ENCODE measurements at regions not wholly inside any gene's neighbourhood (a gene's known extent, or its start where the extent isn't known, plus 50 kb on each side); places are given as distances from the start of the nearest gene placed in this dataset.

GRCh38 chr2:136486115-136486514 is 279.2 kb upstream of the THSD7B start:
- no peaks in the 10 kb centered on the region for H3K4me1 Mint-ChIP-seq
- H3K27ac Mint-ChIP-seq, result no peak overlapping the region
- no peaks in the 10 kb centered on the region for H3K4me1 ChIP-seq (ENCODE audit: insufficient read depth, low read length)
- no peak overlapping the region for H3K27ac ChIP-seq (ENCODE audit: low read depth, low read length)
- no peaks in the 10 kb centered on the region for H3K36me3 Mint-ChIP-seq
- ChIA-PET POLR2A (no interaction called here), CTCF (no interaction called here)
- no peak for DNase-seq
- H3K9me3 ChIP-seq (ENCODE audit: low read length), result no peaks in the 10 kb centered on the region
- peaks cover 0 to 5% (median 0%) of the 10 kb centered on the region in 5 donors for H3K9me3 Mint-ChIP-seq
- H3K27me3 ChIP-seq (ENCODE audit: insufficient read depth, low read length, poor library complexity, severe bottlenecking), result no peaks in the 10 kb centered on the region
- H3K27me3 Mint-ChIP-seq, result peaks cover 1 to 12% of the 10 kb centered on the region in 2 donors
- no peak overlapping the region for H3K4me3 Mint-ChIP-seq
- no peak overlapping the region for H3K4me3 ChIP-seq (ENCODE audit: low read length)
- no peaks in the 10 kb centered on the region for H3K36me3 ChIP-seq (ENCODE audit: insufficient read depth, low read length)

- Histone ChIP-seq H3K4me1 (ENCODE audit: insufficient read depth, low read length) (no peaks in the 10 kb centered on the region), H3K4me3 (ENCODE audit: low read length) (no peak overlapping the region), H3K9me3 (ENCODE audit: low read length) (no peaks in the 10 kb centered on the region), H3K27me3 (ENCODE audit: insufficient read depth, low read length, poor library complexity, severe bottlenecking) (no peaks in the 10 kb centered on the region), H3K27ac (ENCODE audit: low read depth, low read length) (no peak overlapping the region), H3K36me3 (ENCODE audit: insufficient read depth, low read length) (no peaks in the 10 kb centered on the region)
- H3K9me3 Mint-ChIP-seq, result peaks cover 8 to 14% (median 12%) of the 10 kb centered on the region in 5 donors
- no peak overlapping the region for H3K27ac Mint-ChIP-seq
- POLR2A ChIA-PET, result no interaction called here
- H3K27me3 Mint-ChIP-seq, result peaks cover 3 to 12% of the 10 kb centered on the region in 2 donors
- H3K36me3 Mint-ChIP-seq, result peaks cover 0 to 5% (median 0%) of the 10 kb centered on the region in 3 donors
- no peak for DNase-seq
- H3K4me3 Mint-ChIP-seq, result no peak overlapping the region
- CTCF ChIA-PET, result no interaction called here
- no peaks in the 10 kb centered on the region for H3K4me1 Mint-ChIP-seq
These were observed 282.4 kb upstream of the THSD7B start for GRCh38 chr2:136482966-136483365.

- CTCF ChIA-PET, result no interaction called here
- Histone ChIP-seq H3K9me3 (ENCODE audit: low read length) (no peaks in the 10 kb centered on the region), H3K36me3 (ENCODE audit: insufficient read depth, low read length) (no peaks in the 10 kb centered on the region), H3K4me1 (ENCODE audit: insufficient read depth, low read length) (no peaks in the 10 kb centered on the region), H3K4me3 (ENCODE audit: low read length) (no peak overlapping the region), H3K27ac (ENCODE audit: low read depth, low read length) (no peak overlapping the region), H3K27me3 (ENCODE audit: insufficient read depth, low read length, poor library complexity, severe bottlenecking) (no peaks in the 10 kb centered on the region)
- Mint-ChIP-seq H3K27me3 (peaks cover 3 to 11% of the 10 kb centered on the region in 2 donors), H3K9me3 (peaks cover 14 to 17% (median 16%) of the 10 kb centered on the region in 5 donors), H3K4me1 (no peaks in the 10 kb centered on the region), H3K36me3 (peaks cover 0 to 5% (median 0%) of the 10 kb centered on the region in 3 donors), H3K4me3 (no peak overlapping the region), H3K27ac (no peak overlapping the region)
- DNase-seq, result no peak
- POLR2A ChIA-PET, result no interaction called here
These were observed 283.3 kb upstream of the THSD7B start for GRCh38 chr2:136482006-136482405.

DNA sequence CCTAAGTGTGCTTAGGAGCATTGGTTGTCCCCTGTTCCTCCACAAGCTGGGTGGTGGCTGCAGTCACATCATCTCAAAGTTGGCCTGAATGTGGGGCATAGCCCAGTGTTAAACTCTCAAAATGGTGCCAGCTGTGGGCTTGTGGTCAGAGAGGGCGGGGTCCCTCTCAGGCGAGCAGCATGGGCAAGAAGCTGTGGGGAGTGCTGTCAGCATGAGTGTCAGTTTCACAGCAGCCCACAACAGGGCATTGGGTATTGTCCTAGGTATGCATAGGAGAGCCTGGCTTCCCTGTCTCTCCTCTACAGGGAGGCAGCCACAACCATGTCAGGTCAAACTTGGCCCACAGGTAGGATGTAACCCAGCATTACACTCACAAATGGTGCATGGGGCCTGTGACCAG is 285.6 kb upstream of the THSD7B start:
- Mint-ChIP-seq H3K4me3 (no peak overlapping the region), H3K4me1 (no peaks in the 10 kb centered on the region), H3K27ac (no peak overlapping the region), H3K36me3 (peaks cover 0 to 5% (median 0%) of the 10 kb centered on the region in 3 donors), H3K27me3 (peaks cover 4 to 5% of the 10 kb centered on the region in 2 donors), H3K9me3 (peaks cover 17 to 22% (median 19%) of the 10 kb centered on the region in 5 donors)
- ChIA-PET CTCF (no interaction called here), POLR2A (no interaction called here)
- no peak overlapping the region for H3K27ac ChIP-seq (ENCODE audit: low read depth, low read length)
- no peak overlapping the region for H3K4me3 ChIP-seq (ENCODE audit: low read length)
- no peaks in the 10 kb centered on the region for H3K36me3 ChIP-seq (ENCODE audit: insufficient read depth, low read length)
- DNase-seq, result no peak
- H3K9me3 ChIP-seq (ENCODE audit: low read length), result no peaks in the 10 kb centered on the region
- H3K27me3 ChIP-seq (ENCODE audit: insufficient read depth, low read length, poor library complexity, severe bottlenecking), result no peaks in the 10 kb centered on the region
- no peaks in the 10 kb centered on the region for H3K4me1 ChIP-seq (ENCODE audit: insufficient read depth, low read length)

GRCh38 chr2:136468799-136469369 is 296.5 kb upstream of the THSD7B start:
- H3K36me3 Mint-ChIP-seq, result no peaks in the 10 kb centered on the region
- H3K27ac ChIP-seq (ENCODE audit: low read depth, low read length), result no peak overlapping the region
- ChIA-PET CTCF (no interaction called here), POLR2A (no interaction called here)
- H3K27me3 Mint-ChIP-seq, result peaks cover 11 to 48% of the 10 kb centered on the region in 2 donors
- H3K27ac Mint-ChIP-seq, result no peak overlapping the region
- H3K9me3 Mint-ChIP-seq, result peaks cover 0 to 9% (median 5%) of the 10 kb centered on the region in 5 donors
- no peak overlapping the region for H3K4me3 ChIP-seq (ENCODE audit: low read length)
- no peaks in the 10 kb centered on the region for H3K36me3 ChIP-seq (ENCODE audit: insufficient read depth, low read length)
- H3K27me3 ChIP-seq (ENCODE audit: insufficient read depth, low read length, poor library complexity, severe bottlenecking), result no peaks in the 10 kb centered on the region
- H3K9me3 ChIP-seq (ENCODE audit: low read length), result no peaks in the 10 kb centered on the region
- H3K4me1 Mint-ChIP-seq, result no peaks in the 10 kb centered on the region
- no peak overlapping the region for H3K4me3 Mint-ChIP-seq
- no peak for DNase-seq
- no peaks in the 10 kb centered on the region for H3K4me1 ChIP-seq (ENCODE audit: insufficient read depth, low read length)

GRCh38 chr2:136452528-136452927 is 312.8 kb upstream of the THSD7B start:
- Mint-ChIP-seq H3K27me3 (peaks cover 10 to 66% of the 10 kb centered on the region in 2 donors), H3K36me3 (no peaks in the 10 kb centered on the region), H3K9me3 (no peaks in the 10 kb centered on the region), H3K4me1 (no peaks in the 10 kb centered on the region), H3K4me3 (no peak overlapping the region), H3K27ac (no peak overlapping the region)
- no peaks in the 10 kb centered on the region for H3K27me3 ChIP-seq (ENCODE audit: insufficient read depth, low read length, poor library complexity, severe bottlenecking)
- no peak overlapping the region for H3K27ac ChIP-seq (ENCODE audit: low read depth, low read length)
- CTCF ChIA-PET, result no interaction called here
- no peaks in the 10 kb centered on the region for H3K9me3 ChIP-seq (ENCODE audit: low read length)
- no peak overlapping the region for H3K4me3 ChIP-seq (ENCODE audit: low read length)
- DNase-seq, result no peak
- POLR2A ChIA-PET, result no interaction called here
- H3K4me1 ChIP-seq (ENCODE audit: insufficient read depth, low read length), result no peaks in the 10 kb centered on the region
- no peaks in the 10 kb centered on the region for H3K36me3 ChIP-seq (ENCODE audit: insufficient read depth, low read length)

- Histone ChIP-seq H3K27ac (ENCODE audit: low read depth, low read length) (no peak overlapping the region), H3K27me3 (ENCODE audit: insufficient read depth, low read length, poor library complexity, severe bottlenecking) (no peaks in the 10 kb centered on the region), H3K4me1 (ENCODE audit: insufficient read depth, low read length) (no peaks in the 10 kb centered on the region), H3K36me3 (ENCODE audit: insufficient read depth, low read length) (no peaks in the 10 kb centered on the region), H3K9me3 (ENCODE audit: low read length) (no peaks in the 10 kb centered on the region), H3K4me3 (ENCODE audit: low read length) (no peak overlapping the region)
- Mint-ChIP-seq H3K27me3 (peaks cover 9 to 64% of the 10 kb centered on the region in 2 donors), H3K9me3 (no peaks in the 10 kb centered on the region), H3K27ac (no peak overlapping the region), H3K4me1 (no peaks in the 10 kb centered on the region), H3K4me3 (no peak overlapping the region), H3K36me3 (no peaks in the 10 kb centered on the region)
- ChIA-PET CTCF (no interaction called here), POLR2A (no interaction called here)
- DNase-seq, result no peak
These were observed 316.2 kb upstream of the THSD7B start for GRCh38 chr2:136448986-136449780.

GRCh38 chr2:136448432-136448831 is 316.9 kb upstream of the THSD7B start:
- H3K4me3 Mint-ChIP-seq, result no peak overlapping the region
- H3K27me3 Mint-ChIP-seq, result peaks cover 8 to 60% of the 10 kb centered on the region in 2 donors
- H3K4me1 Mint-ChIP-seq, result no peaks in the 10 kb centered on the region
- H3K27me3 ChIP-seq (ENCODE audit: insufficient read depth, low read length, poor library complexity, severe bottlenecking), result no peaks in the 10 kb centered on the region
- no peak overlapping the region for H3K27ac ChIP-seq (ENCODE audit: low read depth, low read length)
- CTCF ChIA-PET, result no interaction called here
- H3K36me3 Mint-ChIP-seq, result no peaks in the 10 kb centered on the region
- H3K9me3 Mint-ChIP-seq, result no peaks in the 10 kb centered on the region
- H3K36me3 ChIP-seq (ENCODE audit: insufficient read depth, low read length), result no peaks in the 10 kb centered on the region
- no peaks in the 10 kb centered on the region for H3K4me1 ChIP-seq (ENCODE audit: insufficient read depth, low read length)
- H3K9me3 ChIP-seq (ENCODE audit: low read length), result no peaks in the 10 kb centered on the region
- DNase-seq, result no peak
- POLR2A ChIA-PET, result no interaction called here
- no peak overlapping the region for H3K4me3 ChIP-seq (ENCODE audit: low read length)
- no peak overlapping the region for H3K27ac Mint-ChIP-seq

All from CD8-positive, alpha-beta memory T cell (primary cell).